ENCODE measurements at regions not wholly inside any gene's neighbourhood (a gene's known extent, or its start where the extent isn't known, plus 50 kb on each side); places are given as distances from the start of the nearest gene placed in this dataset.

- no peak for DNase-seq (ENCODE audit: low spot score)
These were observed 202.7 kb downstream of the MANEA start for GRCh38 chr6:95780037-95780436.

GRCh38 chr6:95784019-95784418 lies 206.7 kb downstream of the MANEA start:
- no peak for DNase-seq (ENCODE audit: low spot score)

- no peak for DNase-seq (ENCODE audit: low spot score)
These were observed 207.5 kb downstream of the MANEA start for GRCh38 chr6:95784869-95785268.

DNA sequence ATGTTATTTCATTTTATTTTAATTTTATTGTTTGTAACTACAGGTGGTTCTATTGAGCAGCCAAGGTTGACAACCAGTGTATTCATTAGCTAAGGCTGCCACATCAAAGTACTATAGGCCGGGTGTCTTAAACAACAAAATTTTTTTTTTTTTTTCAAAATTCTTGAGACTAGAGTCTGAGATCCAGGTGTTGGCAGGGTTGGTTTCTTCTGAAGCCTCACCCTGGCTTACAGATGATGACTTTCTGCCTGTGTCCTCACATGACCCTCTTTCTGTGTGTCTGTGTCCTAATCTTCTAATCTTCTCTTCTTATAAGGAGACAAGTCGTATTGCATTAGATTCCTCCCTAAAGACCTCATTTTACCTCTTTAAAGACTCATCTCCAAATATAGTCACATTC lies 208.4 kb downstream of the MANEA start:
- no peak for DNase-seq (ENCODE audit: low spot score)

GRCh38 chr6:95786802-95787201 lies 209.5 kb downstream of the MANEA start:
- no peak for DNase-seq (ENCODE audit: low spot score)

GRCh38 chr6:95790787-95791186 lies 213.5 kb downstream of the MANEA start:
- no peak for DNase-seq (ENCODE audit: low spot score)

DNA sequence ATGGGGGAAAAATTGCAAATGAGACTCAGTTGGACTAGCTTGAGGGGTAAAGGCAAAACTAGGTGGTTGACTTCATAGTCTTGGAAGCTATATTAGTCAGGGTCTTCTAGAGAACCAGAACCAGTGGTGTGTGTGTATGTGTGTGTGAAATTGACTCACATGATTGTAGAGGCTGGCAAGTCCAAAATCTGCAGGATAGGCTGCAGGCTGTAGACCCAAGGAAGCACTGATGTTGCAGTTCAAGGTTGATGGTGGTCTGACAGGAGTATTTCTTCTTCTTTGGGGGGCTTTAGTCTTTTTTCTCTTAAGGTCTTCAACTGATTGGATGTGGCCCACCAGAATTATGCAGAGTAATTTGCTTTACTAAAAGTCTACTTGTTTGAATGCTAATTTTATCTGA lies 217.4 kb downstream of the MANEA start:
- no peak for DNase-seq (ENCODE audit: low spot score)

DNA sequence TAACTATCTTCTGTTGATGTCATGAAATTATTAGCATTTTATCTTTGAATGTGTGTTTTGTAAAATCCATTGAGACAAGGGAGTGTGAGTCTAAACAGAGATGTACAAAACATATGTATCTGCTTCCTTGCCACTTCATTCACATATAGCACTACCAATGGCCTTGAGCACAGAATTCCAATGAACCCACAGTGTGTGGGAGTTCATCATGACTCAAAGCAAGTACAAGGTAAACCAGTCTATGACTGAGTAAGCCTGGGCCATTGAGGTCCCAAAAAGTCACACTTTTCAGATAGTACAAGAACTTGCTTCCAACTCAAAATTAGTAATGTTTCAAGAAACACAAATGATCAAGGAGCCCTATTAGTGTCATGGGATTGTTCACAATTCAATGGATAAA lies 218.6 kb downstream of the MANEA start:
- no peak for DNase-seq (ENCODE audit: low spot score)

GRCh38 chr6:95797054-95797453 lies 218.7 kb upstream of the FUT9 start:
- no peak for DNase-seq (ENCODE audit: low spot score)

DNA sequence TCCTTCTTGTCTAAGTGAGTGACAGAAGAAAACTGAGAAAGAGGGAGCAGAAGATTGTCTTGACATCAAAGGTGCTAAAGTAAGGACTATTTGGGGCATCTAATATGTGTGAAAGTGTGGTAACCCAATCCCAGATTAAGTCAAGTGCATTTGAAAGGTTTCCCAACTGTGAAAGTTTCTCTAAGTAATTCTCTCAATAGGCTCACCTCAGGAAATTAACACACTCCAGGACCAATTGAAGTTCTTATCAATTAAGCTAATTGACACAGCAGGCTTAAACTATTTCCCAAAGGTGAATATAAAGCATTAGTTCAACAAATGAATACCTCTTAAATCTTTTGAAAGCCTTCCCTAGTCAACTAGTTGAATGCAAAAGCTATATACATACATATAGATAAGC lies 212.8 kb upstream of the FUT9 start:
- no peak for DNase-seq (ENCODE audit: low spot score)

- DNase-seq (ENCODE audit: low spot score), result no peak
These were observed 211.9 kb upstream of the FUT9 start for GRCh38 chr6:95803889-95804288.

- no peak for DNase-seq (ENCODE audit: low spot score)
These were observed 210.8 kb upstream of the FUT9 start for GRCh38 chr6:95804847-95805541.

GRCh38 chr6:95805699-95806098 lies 210.1 kb upstream of the FUT9 start:
- DNase-seq (ENCODE audit: low spot score), result no peak

DNA sequence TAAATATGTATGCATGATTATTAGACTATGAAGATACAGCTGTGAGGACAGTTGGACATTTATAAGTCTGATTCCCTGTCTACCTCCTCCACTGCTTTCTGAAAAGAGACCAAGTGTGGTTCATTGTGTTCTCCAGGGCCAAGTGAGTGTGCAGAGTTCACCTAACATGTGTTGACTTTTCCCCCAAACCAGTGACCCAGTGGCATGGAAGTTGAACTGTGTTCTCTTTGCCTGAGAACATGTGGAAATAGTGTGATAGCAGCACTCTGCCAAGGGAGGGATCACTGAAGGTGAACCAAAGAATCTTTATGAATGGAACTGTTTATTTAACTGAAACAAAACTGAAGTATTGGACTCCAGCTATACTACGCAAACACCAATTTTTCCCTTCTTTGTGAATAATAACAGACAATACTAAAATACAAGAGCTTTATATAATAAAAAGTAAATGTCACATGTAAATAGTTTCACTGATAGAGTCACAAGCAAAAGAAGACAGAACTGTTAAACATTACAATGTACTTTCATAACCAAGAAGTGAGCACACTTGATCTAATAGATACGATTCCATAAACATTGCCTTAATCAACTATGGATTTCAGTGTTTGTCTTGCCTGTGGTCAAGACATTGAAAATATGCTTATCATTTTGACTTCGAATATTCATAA lies 200.3 kb upstream of the FUT9 start:
- no peak for DNase-seq (ENCODE audit: low spot score)

DNA sequence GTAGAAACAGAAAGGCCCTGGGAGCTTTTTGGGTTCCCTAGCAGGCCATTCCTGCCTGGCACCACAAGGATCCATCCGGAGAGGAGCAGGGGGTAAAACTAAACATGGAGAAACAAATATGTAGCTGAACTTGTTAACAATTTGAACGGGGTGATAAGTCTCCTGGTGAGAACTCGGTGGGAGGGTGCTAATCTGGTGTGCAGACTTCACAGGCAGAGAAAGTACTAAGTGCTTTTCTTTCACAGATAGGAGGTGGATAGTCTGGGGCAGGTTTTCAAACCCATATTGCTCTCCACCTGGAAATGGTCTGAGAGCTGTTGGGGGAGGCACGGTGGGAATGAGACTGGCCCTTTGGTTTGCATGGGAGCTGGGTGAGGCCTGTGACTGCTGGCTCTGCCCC lies 196.3 kb upstream of the FUT9 start:
- DNase-seq (ENCODE audit: low spot score), result no peak

DNA sequence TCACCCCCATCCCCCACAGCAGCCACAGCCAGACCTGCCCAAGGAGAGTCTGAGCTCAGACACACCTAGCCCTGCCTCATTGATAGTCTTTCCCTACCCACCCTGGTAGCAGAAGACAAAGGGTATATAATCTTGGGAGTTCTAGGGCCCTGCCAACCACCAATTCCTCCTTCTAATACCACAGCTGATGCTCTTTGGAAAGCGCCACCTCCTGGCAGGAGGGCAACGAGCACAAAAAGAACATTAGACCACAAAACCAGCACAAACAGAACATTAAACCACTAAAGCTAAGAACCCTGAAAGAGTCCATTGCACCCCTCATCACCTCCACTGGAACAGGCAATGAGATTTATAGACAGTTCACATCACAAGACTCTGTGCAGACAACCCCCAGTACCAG lies 195.8 kb upstream of the FUT9 start:
- DNase-seq (ENCODE audit: low spot score), result no peak

- DNase-seq (ENCODE audit: low spot score), result no peak
These were observed 184.8 kb upstream of the FUT9 start for GRCh38 chr6:95830859-95831557.

DNA sequence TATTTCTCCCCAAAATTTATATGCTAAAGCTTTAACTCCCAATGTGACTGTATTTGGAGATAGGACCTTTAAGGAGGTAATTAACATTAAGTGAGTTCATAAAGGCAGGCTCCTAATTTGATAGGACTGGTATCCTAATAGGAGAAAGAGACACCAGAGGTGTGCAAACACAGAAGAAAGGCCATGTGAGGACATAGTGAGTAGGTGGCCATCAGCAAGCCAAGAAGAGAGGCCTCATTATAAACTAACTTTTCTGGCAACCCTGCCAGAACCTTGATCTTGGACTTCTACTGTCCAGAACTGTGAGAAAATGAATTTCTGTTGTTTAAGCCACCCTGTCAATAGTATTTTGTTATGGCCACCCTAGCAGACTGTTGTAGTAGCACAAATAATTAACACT lies 177.9 kb upstream of the FUT9 start:
- DNase-seq (ENCODE audit: low spot score), result no peak

GRCh38 chr6:95841560-95841959 lies 174.2 kb upstream of the FUT9 start:
- DNase-seq (ENCODE audit: low spot score), result no peak

DNA sequence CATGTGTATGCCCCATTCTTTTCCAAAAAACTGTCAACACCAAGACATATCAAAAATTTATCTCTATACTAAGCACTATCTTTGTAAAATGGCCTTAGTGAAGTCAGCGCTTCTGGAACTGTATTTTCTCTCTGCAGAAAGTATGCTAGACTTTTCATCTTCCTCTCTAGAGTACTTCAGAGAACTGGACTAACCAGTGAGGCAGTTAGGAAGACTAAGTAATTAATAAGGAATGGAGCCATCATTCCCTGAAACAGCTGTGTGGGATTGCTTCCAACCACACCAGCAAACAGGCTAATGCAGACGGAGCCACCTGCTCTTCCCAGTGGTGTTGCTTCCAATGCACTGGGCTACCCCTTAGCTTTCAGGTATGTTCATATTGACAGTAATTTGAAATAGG lies 169.1 kb upstream of the FUT9 start:
- no peak for DNase-seq (ENCODE audit: low spot score)

DNA sequence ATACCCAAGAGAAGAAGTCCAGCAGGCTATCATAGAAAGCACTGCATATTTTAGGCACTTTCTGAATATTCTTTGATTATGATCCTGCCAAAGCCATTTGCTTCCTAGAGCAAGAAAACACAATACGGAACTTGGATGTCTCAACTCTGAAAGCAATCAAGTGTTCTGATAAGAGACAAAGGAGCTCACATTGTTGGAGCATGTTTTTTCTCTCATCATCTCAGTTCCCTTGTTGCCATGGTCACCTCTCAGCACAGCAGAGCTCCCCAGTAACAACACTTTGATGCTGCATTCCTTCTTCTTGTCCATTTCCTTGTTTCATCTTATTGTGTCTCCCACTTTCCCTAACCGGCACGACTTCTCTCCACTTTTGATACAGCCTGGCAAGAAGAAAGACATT lies 168.7 kb upstream of the FUT9 start:
- DNase-seq (ENCODE audit: low spot score), result no peak

- DNase-seq (ENCODE audit: low spot score), result no peak
These were observed 167.1 kb upstream of the FUT9 start for GRCh38 chr6:95848717-95849116.

- no peak for DNase-seq (ENCODE audit: low spot score)
These were observed 158.9 kb upstream of the FUT9 start for GRCh38 chr6:95856876-95857364.
